ENCODE measurements at regions not wholly inside any gene's neighbourhood (a gene's known extent, or its start where the extent isn't known, plus 50 kb on each side); places are given as distances from the start of the nearest gene placed in this dataset.

- Mint-ChIP-seq H3K27me3 (ENCODE audit: unreplicated experiment) (no peaks in the 10 kb centered on the region), H3K9me3 (ENCODE audit: low read depth, unreplicated experiment) (peaks cover 5% of the 10 kb centered on the region), H3K27ac (ENCODE audit: unreplicated experiment) (no peak overlapping the region), H3K4me3 (ENCODE audit: low read depth, unreplicated experiment) (no peak overlapping the region), H3K36me3 (ENCODE audit: insufficient read depth, unreplicated experiment) (no peaks in the 10 kb centered on the region), H3K4me1 (ENCODE audit: low read depth, unreplicated experiment) (no peaks in the 10 kb centered on the region)
- intact Hi-C loops (cut with micrococcal nuclease; ENCODE audit: unreplicated experiment), result no loop called here
- no peak for DNase-seq
- CTCF ChIA-PET, result no interaction called here
- no TSS peak for BruUV-seq (replicated peaks)
- TF ChIP-seq, protein P1, sequence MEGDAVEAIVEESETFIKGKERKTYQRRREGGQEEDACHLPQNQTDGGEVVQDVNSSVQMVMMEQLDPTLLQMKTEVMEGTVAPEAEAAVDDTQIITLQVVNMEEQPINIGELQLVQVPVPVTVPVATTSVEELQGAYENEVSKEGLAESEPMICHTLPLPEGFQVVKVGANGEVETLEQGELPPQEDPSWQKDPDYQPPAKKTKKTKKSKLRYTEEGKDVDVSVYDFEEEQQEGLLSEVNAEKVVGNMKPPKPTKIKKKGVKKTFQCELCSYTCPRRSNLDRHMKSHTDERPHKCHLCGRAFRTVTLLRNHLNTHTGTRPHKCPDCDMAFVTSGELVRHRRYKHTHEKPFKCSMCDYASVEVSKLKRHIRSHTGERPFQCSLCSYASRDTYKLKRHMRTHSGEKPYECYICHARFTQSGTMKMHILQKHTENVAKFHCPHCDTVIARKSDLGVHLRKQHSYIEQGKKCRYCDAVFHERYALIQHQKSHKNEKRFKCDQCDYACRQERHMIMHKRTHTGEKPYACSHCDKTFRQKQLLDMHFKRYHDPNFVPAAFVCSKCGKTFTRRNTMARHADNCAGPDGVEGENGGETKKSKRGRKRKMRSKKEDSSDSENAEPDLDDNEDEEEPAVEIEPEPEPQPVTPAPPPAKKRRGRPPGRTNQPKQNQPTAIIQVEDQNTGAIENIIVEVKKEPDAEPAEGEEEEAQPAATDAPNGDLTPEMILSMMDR (IDR thresholded peaks at IDR 0.05; ENCODE audit: unreplicated experiment), result no peak
These were observed 183.5 kb upstream of the STEAP4 start for GRCh38 chr7:88490161-88490560.

DNA sequence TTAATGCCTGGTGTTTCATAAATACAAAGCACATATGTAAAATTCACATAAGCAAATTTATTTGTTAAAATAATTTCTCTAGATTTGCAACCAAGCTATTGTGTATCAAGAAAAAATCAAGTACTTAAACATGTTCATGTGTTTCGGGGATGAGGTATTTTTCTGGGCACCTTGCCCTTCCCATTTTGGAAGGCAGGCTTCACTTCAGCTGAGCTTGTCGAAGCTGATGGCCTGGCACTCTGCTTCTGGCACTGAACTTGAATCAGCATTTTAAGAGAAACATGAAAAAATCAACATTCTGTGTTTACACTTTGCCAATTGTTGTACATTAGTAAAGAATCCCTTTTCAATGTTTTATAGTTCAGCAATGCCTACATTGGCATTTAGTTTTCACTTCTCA is 179.1 kb upstream of the STEAP4 start:
- no peaks in the 10 kb centered on the region for H3K4me1 Mint-ChIP-seq (ENCODE audit: low read depth, unreplicated experiment)

DNA sequence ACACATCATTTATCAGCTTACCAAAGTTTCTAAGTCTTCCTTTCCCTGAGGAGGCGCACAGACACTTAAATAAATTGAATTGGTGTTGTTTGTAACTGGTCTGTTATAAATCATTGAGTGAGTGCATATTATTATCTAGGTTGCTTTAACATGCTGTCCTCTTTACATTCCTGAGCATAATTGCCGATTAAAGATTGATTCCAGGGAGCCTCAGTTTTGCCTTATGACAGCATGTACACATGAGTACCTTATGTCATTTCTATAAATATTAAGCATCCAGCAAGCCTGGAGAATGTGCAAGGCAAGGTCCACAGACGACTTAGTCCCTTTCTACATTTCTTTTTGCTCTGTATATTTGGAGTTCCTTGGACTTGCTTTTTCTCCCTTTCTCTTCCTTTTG is 177.9 kb upstream of the STEAP4 start:
- Mint-ChIP-seq H3K4me1 (ENCODE audit: low read depth, unreplicated experiment) (no peaks in the 10 kb centered on the region), H3K36me3 (ENCODE audit: insufficient read depth, unreplicated experiment) (no peaks in the 10 kb centered on the region), H3K4me3 (ENCODE audit: low read depth, unreplicated experiment) (no peak overlapping the region), H3K9me3 (ENCODE audit: low read depth, unreplicated experiment) (peaks cover 5% of the 10 kb centered on the region), H3K27me3 (ENCODE audit: unreplicated experiment) (no peaks in the 10 kb centered on the region), H3K27ac (ENCODE audit: unreplicated experiment) (no peak overlapping the region)
- BruUV-seq (replicated peaks), result no TSS peak
- intact Hi-C loops (cut with micrococcal nuclease; ENCODE audit: unreplicated experiment), result no loop called here
- CTCF ChIA-PET, result no interaction called here
- TF ChIP-seq, protein P1 (IDR thresholded peaks at IDR 0.05; ENCODE audit: unreplicated experiment), result no peak
- DNase-seq, result no peak

More for the DNA sequence above, 179.1 kb upstream of the STEAP4 start:
- TF ChIP-seq, protein P1 (IDR thresholded peaks at IDR 0.05; ENCODE audit: unreplicated experiment), result no peak
- CTCF ChIA-PET, result no interaction called here
- no peak overlapping the region for H3K27ac Mint-ChIP-seq (ENCODE audit: unreplicated experiment)
- BruUV-seq (replicated peaks), result no TSS peak
- intact Hi-C loops (cut with micrococcal nuclease; ENCODE audit: unreplicated experiment), result no loop called here
- no peak for DNase-seq
- no peak overlapping the region for H3K4me3 Mint-ChIP-seq (ENCODE audit: low read depth, unreplicated experiment)
- no peaks in the 10 kb centered on the region for H3K27me3 Mint-ChIP-seq (ENCODE audit: unreplicated experiment)
- peaks cover 5% of the 10 kb centered on the region for H3K9me3 Mint-ChIP-seq (ENCODE audit: low read depth, unreplicated experiment)
- H3K36me3 Mint-ChIP-seq (ENCODE audit: insufficient read depth, unreplicated experiment), result no peaks in the 10 kb centered on the region

DNA sequence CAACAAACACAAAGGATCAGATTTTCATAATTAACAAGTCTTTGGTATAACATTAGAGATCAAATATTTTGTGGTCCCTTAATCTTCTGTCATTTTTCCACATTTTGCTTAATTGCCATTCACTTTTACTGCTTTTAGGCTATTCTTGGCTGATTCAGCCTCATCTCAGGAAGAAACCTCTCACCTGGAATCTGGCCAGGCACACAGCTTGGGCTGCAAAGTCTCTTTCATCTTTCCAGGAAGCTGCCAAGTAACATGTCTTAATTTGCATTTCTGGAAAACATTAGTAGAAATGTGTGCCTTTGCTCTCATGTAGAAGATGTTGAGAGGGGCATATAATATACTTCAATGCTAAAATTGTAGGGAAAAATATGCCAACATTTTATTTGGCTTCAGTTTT is 174.2 kb upstream of the STEAP4 start:
- Mint-ChIP-seq H3K27me3 (ENCODE audit: unreplicated experiment) (no peaks in the 10 kb centered on the region), H3K9me3 (ENCODE audit: low read depth, unreplicated experiment) (no peaks in the 10 kb centered on the region), H3K4me1 (ENCODE audit: low read depth, unreplicated experiment) (no peaks in the 10 kb centered on the region), H3K27ac (ENCODE audit: unreplicated experiment) (no peak overlapping the region), H3K4me3 (ENCODE audit: low read depth, unreplicated experiment) (no peak overlapping the region), H3K36me3 (ENCODE audit: insufficient read depth, unreplicated experiment) (no peaks in the 10 kb centered on the region)
- no TSS peak for BruUV-seq (replicated peaks)
- peak; percentile 6 for DNase-seq
- TF ChIP-seq, protein P1 (IDR thresholded peaks at IDR 0.05; ENCODE audit: unreplicated experiment), result no peak
- CTCF ChIA-PET, result no interaction called here
- intact Hi-C loops (cut with micrococcal nuclease; ENCODE audit: unreplicated experiment), result no loop called here

All from Calu3 (cell line).